ENCODE measurements at regions not wholly inside any gene's neighbourhood (a gene's known extent, or its start where the extent isn't known, plus 50 kb on each side); places are given as distances from the start of the nearest gene placed in this dataset.

DNA sequence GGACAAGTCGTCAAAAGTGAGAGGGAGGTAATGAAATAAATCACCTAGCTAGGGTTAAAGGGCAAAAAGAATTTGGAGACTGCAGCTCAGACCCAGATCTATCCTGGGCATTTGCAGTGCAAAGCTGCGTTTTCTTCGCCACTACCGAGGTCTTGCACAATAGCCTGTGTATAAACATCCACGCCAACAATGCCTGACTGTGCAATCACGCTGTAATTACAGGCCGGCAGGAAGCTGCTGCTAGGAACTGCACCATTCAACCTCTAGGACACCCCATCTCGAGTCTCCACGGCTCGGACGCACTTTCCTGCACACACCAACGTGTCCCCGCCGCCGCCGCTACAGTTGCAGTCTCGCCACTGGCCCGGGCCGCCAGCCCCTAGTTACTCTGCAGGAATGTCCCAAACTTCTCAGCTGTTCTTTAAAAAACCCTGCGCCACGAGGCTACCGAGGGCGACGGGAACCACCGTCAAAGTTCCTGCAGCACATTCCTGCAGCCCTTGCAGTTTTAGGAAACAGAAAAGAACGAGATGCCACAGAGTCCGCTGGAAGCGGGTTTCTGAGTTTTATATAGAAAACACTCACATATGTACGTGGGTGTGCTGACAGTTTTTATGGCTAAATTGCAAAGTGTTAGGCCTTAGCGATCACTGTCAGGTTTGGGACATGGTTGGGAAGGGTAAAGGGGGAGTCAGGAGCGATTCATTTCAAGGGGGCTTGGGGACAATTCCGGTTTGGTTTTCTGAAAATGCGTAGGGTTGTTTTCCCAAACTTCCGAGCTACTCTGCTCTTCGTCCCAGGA is 65.6 kb upstream of the PTGR2 start:
- TF ChIP-seq, protein P1, sequence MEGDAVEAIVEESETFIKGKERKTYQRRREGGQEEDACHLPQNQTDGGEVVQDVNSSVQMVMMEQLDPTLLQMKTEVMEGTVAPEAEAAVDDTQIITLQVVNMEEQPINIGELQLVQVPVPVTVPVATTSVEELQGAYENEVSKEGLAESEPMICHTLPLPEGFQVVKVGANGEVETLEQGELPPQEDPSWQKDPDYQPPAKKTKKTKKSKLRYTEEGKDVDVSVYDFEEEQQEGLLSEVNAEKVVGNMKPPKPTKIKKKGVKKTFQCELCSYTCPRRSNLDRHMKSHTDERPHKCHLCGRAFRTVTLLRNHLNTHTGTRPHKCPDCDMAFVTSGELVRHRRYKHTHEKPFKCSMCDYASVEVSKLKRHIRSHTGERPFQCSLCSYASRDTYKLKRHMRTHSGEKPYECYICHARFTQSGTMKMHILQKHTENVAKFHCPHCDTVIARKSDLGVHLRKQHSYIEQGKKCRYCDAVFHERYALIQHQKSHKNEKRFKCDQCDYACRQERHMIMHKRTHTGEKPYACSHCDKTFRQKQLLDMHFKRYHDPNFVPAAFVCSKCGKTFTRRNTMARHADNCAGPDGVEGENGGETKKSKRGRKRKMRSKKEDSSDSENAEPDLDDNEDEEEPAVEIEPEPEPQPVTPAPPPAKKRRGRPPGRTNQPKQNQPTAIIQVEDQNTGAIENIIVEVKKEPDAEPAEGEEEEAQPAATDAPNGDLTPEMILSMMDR (conservative IDR thresholded peaks at IDR 0.05; ENCODE audit: low read length), result peak; percentile 36
- peak overlapping the region; percentile 75 for H3K4me3 ChIP-seq (ENCODE audit: low read length)
- DNase-seq (ENCODE audit: low read depth), result peak; percentile 94

DNA sequence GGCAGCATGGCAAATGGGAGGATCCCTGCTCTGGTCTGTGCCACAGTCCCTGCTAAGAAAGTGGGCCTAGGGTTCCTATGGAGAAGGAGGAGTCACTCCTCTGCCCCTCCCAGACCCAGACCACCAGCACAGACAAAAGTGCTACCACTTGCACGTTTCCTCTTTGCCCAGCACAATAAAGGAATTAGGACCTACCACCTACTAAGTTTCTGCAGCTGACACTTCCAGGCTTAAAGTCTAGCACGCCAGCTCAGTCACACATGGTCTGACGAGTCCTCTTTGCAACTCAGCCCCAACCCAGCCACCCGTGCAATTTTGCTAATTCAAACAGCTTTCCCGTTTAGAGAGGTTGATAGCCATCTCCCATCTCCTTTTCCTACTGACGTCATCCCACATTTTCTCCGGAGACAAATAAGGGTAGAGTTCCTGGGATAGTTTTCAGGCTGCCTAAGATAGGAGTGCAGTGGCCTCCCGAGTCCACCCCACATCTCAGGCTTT is 66.2 kb upstream of the PTGR2 start:
- DNase-seq (ENCODE audit: low read depth), result peak; percentile 79
- TF ChIP-seq, protein P1 (conservative IDR thresholded peaks at IDR 0.05; ENCODE audit: low read length), result no peak
- peak overlapping the region; percentile 75 for H3K4me3 ChIP-seq (ENCODE audit: low read length)

DNA sequence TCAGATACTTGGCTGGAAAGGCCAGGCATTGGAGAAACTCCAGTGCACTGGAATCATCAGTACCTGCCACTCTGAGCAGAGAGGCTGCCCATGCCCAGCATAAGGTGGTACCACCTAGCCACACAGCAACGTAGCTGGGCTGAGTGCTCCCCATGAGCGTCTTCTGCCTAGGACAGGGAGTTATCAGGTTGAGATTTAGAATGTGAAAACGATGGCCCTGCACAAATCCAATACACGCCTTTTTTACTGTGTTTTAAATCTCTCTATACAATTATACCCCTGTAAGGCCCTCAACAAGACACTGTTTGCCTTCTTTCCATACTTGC is 66.7 kb upstream of the PTGR2 start:
- DNase-seq (ENCODE audit: low read depth), result no peak
- TF ChIP-seq, protein P1 (conservative IDR thresholded peaks at IDR 0.05; ENCODE audit: low read length), result no peak
- peak overlapping the region; percentile 75 for H3K4me3 ChIP-seq (ENCODE audit: low read length)

DNA sequence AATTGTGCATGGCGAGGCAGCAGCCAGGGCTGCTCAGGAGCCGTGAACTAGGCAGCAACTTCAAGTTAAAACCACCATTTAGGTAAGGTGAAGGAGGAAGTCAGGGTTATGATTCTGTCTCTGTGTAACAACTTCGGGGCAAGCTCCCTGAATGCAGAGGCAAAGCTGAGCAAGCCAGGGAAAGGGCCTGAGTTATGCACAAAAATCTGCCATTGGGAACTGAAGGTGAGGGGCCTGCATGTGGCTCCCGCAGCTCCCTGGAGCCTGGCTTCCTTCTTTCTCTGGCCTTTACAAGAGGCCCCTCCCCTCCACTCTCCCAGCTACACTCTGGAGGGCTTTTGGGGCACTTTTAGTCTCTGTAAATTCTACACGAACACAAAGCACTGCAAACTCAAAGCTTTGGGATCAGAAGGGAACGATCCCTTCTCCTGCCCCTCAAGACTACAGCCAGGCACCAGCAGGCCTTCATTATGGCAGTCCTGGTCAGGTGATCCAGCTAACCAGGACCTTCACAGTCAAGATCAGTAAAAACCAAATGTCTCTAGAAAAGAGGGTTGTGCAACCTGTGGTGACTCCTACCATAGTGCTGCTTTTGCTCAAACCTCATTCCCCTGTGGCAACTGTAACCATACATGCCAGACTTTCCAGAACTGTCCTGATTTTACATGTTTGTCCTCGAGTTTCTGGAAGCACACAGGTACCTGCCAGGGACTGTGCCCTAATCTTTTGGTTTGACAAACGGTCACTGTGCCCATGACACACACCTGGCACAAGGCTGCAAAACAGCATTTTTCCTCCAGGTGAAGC is 67.2 kb upstream of the PTGR2 start:
- TF ChIP-seq, protein P1 (conservative IDR thresholded peaks at IDR 0.05; ENCODE audit: low read length), result no peak
- H3K4me3 ChIP-seq (ENCODE audit: low read length), result peak overlapping the region; percentile 75
- DNase-seq (ENCODE audit: low read depth), result peak; percentile 85

DNA sequence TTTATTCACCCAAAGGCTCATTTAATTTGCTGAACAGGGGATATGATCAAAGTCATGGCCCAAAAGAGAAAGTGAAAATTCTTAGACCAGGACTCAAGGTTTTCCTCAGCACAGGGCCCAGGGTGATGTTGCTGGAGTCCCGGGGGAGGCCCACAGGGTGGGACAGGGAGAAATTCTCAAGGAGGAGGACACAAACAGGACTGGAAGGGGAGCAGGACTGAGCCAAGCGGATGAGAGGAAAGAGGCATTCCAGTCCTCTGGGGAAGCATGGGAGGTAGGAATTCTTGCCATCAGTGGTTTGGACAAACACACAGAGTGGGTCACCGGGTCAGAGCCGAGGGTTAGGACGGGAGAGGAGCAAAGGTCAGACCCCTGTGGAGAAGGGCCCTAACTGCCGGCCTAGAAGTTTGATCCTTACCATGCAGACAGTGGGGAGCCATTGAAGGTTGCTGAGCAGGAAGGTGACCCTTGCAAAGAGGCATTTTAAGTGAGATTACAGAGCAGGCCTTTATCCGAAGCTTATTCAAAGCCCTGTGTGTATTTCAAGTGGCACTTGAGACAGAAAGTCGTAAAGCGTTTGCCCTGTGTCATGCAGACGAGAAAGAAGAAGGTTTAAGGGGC is 68.4 kb upstream of the PTGR2 start:
- no peak for DNase-seq (ENCODE audit: low read depth)
- TF ChIP-seq, protein P1 (conservative IDR thresholded peaks at IDR 0.05; ENCODE audit: low read length), result no peak
- no peak overlapping the region for H3K4me3 ChIP-seq (ENCODE audit: low read length)

DNA sequence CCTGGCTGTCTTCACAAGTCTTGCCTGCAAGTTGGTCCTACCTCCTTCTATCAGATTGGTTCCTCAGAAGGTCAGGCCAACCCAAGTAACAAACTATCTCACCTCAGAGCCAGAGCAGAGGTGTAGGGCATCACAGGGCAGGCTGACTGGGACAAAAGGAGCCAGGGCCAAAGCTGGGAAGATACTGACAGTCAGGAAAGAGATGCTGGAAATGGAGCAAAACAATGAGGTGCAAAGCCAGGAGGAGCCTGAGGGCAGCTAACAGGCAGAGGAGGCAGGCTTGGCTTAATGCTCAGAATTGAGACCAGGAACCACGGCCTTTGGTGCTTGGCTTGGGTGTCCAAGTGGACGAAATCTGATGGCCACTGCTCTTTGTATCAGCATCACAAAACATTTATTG is 68.4 kb upstream of the PNMA1 start:
- DNase-seq (ENCODE audit: low read depth), result no peak
- TF ChIP-seq, protein P1 (conservative IDR thresholded peaks at IDR 0.05; ENCODE audit: low read length), result no peak
- no peak overlapping the region for H3K4me3 ChIP-seq (ENCODE audit: low read length)

Data from AG10803 (cell line).